NCI-H1105 (cell line): ENCODE measurements at regions not wholly inside any gene's neighbourhood (a gene's known extent, or its start where the extent isn't known, plus 50 kb on each side); places are given as distances from the start of the nearest gene placed in this dataset.
"Not testable (repeated sequence)": the region's sequence is repeated elsewhere in the genome, so short reads cannot be mapped to it uniquely, and the experiment has no call there.

Experiments used
- DNase-seq: peaks from one replicate; lab custom pipeline; 2025; lab: John Stamatoyannopoulos, UW

- not testable (repeated sequence) for DNase-seq
These were observed 435.2 kb downstream of the ZNF479 start for GRCh38 chr7:56697058-56697457.

DNA sequence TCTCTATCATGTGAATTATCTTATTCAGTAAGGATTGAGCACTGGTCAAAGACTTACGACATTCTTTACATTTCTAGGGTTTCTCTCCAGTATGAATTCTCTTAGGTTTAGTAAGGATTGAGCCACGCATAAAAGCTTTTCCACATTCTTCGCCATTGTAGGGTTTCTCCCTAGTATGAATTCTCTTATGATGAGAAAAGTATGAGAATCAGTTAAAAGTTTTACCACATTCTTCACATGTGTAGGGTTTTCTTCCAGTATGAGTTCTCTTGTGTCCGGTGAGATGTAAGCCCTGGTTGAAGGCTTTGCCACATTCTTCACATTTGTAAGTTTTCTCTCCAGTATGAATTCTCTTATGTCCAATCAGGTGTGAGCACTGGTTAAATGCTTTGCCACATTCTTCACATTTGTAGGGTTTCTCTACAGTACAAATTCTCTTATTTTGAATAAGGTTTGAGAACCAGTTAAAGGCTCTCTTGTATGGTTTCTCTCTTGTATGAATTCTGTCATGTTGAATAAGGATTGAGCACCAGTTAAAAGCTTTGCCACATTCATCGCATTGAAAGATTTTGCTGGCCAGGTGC is 445.9 kb downstream of the ZNF479 start:
- no peak for DNase-seq

DNA sequence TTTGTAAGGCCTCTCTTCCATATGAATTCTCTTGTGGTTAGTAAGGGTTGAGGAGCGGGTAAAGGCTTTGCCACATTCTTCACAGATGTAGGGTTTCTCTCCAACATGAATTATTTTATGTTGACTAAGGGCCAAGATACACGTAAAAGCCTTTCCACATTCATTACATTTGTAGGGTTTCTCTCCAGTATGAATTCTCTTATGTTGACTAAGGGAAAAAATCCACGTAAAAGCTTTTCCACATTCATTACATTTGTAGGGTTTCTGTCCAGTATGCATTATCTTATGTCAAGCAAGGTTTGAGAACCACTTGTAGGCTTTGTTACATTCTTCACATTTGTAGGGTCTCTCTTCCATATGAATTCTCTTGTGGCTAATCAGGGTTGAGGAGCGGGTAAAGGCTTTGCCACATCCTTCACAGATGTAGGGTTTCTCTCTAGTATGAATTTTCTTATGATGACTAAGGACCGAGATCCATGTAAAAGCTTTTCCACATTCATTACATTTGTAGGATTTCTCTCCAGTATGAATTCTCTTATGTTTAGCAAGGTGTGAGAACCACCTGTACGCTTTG is 493.0 kb downstream of the ZNF479 start:
- DNase-seq = no peak

GRCh38 chr7:56609852-56610355 is 493.7 kb upstream of the NUPR2 start:
- DNase-seq = no peak

DNA sequence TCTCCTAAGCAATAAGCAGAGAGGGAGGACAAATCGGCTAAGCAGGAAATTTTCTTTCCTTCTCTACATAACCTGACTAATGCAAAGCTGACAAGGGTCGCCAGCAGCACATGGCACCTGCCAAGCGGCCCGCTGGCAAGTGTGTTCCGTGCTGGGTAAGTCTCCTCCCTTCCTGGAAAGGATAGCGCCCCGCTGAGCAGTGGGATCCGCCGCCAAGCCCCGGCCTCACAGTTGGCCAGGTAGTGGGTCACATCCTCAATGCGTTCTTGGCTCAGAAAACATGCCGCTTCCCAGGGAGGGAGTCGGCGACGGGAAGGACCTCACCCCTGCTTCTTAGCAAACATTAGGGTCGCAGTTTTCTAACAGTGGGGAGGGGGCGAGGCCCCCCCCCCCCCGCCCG is 488.9 kb upstream of the NUPR2 start:
- no peak for DNase-seq

GRCh38 chr7:56578612-56579011 is 462.4 kb upstream of the NUPR2 start:
- no peak for DNase-seq

GRCh38 chr7:56570968-56571367 is 454.8 kb upstream of the NUPR2 start:
- no peak for DNase-seq

DNA sequence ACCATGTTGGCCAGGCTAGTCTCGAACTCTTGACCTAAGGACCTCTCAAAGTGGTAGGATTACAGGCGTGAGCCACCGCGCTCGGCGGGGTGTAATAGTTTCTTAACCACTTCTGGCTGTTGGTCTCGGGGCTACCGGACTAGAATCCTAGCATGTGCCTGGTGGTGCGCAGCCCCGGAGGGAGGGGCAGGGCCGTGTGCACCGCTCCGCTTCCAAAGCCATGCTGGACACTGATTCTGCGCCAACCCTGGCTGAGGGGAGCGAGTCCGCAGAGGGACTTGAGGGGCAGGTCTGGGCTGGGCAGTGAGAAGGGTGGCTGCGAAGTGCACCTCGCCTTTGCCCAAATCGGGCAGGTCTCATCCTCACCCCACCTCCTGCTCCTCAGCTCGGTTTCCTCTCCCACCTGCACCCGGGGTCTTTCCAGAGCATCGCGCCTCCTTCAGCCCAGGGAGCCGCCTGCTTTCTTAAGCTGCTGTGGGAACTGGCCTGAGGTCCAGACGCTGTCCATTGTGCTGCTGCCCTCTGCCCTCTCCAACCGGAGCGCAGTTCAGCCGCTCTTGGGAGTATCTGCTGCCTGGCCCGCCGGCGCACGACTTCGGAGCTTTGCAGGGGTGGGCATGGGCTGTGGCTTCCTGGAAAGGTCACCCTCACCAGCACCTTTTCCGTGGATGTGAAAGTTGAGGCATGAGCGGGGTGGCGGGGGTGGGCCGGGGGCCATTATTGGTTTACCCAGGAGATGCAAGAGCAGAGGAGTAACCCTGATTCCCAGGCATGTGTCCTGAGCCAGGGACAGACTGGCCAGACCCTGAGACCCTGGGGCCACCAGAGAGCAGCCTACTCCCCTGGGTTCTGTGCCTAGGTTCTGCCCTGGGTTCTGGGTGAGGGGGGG is 422.6 kb upstream of the NUPR2 start:
- DNase-seq = no peak

DNA sequence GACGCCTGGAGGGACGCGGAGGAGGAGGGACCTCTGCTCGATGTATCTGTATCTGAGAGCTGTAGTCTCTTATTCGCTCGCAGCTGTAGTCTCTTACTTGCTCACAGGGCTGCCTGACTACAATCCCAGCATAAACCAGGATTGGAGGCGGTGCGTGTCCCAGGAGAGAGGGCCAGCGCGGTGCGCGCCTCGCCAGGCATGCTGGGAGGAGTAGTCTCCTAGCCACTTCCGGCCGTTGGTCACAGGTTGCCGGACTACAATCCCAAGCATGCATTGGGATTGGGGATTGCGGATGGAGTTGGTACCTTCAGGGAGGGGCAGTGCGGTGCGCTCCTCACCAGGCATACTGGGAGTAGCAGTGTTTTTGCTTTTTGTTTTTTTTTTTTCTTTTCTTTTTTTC is 421.7 kb upstream of the NUPR2 start:
- DNase-seq = peak; percentile 9

DNA sequence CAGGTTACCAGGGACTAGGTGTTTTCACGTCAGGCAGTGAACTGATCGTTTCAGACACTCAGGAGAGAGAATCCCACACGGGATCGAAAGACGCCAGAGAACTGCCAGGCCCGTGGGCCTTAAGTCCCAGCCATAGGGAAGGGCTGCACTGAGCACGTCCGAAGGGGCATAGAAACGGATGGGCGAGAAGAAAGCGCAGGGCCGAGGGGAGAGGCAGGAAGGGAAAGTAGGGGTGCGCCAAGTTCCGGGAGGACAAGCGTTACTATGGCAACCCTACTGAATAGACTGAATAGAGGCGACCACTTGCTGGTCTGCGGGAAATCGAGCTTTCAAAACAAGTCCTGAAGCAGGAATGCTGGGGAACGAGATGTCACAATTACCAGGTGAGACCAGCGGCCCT is 421.3 kb upstream of the NUPR2 start:
- DNase-seq = no peak

- no peak for DNase-seq
These were observed 378.9 kb upstream of the NUPR2 start for GRCh38 chr7:56495165-56495564.

DNA sequence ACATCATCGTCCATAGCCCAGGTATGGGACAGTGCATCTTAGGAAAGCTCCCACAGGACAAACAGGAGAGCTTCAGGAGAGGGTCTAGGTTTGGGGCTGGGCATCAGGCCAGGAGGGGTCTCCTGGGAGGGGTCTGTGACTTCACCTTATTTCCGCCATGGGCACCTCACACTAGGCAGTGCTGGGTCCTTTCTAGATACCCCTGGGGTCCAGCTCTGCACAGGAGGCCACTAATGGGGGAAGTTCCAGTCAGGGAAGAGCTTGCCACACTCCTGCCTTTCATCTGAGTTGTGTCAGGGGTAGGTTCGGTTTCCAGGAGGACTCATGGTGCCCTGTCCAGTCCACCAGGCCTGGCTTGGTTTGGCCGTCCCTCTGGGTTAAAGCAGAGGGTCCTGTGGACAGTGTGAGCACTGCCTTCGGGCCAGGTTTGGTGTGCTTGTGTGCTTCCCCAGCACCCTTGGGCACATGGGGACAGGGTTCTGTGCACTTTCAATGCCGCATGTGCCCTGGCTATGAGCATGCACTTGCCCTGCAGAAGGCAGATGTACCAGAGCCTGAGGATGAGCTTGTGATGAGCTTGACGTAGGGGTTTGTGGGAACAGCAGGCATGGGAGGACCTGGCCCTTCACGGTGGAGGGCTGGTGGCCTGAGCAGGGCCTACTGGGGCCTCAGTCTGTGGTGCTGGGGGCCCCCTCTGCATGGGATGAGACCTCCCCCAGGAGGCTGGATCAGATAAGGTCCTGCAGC is 377.7 kb upstream of the NUPR2 start:
- DNase-seq = no peak

DNA sequence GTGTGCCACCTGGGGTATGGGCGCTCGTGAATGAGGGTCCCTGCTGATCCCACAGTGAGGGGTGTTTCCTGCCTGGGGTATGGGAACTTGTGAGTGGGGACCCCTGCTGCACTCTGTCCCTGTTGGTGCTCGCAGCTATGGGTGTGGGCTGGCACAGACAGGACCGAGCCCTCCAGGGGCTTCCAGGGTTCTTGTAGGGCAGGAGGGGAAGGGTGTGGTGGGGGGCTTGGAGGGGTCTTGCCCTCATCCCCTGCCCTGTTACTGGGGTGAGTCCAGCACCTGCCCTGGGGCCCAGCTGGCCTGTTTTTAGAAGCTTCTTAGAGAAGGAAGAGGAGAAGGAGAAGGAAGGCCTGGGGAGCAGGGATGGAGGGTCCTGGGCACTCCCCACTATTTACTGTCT is 377.0 kb upstream of the NUPR2 start:
- no peak for DNase-seq

- DNase-seq = no peak
These were observed 375.6 kb upstream of the NUPR2 start for GRCh38 chr7:56491636-56492425.

GRCh38 chr7:56483861-56484550 is 367.8 kb upstream of the NUPR2 start:
- no peak for DNase-seq

DNA sequence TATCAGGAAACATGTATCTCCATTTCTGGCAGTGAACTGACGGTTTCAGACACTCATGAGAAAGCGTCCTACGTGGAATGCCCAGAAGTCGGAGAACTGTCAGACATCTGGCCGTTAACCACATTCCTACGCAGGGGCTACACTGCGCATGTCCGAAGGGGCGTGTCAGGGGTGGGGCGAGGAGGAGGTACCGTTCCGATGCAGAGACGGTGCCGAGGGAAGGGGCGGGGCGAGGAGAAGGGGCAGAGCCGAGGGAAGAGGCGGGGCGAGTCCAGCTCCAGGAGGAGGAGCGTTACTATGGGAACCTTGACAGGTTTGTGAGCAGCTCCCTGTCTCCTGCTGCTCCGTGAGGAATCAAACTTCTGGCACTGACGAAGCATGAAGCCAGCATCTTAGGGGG is 366.9 kb upstream of the NUPR2 start:
- DNase-seq = no peak

- no peak for DNase-seq
These were observed 363.5 kb upstream of the NUPR2 start for GRCh38 chr7:56479748-56480147.

- DNase-seq = no peak
These were observed 362.9 kb upstream of the NUPR2 start for GRCh38 chr7:56479136-56479535.

DNA sequence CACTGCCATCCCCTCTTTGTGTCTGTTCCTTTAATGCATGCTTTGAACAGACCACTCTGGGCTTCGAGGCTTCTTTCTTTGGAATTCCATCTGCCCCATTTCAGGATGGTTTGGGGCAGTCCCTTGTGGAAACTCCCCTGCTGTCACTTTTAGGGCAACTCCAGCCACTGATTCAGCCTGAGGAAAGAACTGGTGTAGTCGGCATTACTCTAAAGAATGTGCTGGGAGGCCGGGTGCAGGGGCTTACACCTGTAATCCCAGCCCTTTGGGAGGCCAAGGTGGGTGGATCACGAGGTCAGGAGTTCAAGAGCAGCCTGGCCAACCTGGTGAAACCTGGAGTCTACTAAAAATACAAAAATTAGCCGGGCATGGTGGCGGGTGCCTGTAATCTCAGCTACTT is 358.1 kb upstream of the NUPR2 start:
- DNase-seq = no peak

- DNase-seq = no peak
These were observed 355.6 kb upstream of the NUPR2 start for GRCh38 chr7:56471811-56472210.
